ENCODE measurements at regions not wholly inside any gene's neighbourhood (a gene's known extent, or its start where the extent isn't known, plus 50 kb on each side); places are given as distances from the start of the nearest gene placed in this dataset.

DNA sequence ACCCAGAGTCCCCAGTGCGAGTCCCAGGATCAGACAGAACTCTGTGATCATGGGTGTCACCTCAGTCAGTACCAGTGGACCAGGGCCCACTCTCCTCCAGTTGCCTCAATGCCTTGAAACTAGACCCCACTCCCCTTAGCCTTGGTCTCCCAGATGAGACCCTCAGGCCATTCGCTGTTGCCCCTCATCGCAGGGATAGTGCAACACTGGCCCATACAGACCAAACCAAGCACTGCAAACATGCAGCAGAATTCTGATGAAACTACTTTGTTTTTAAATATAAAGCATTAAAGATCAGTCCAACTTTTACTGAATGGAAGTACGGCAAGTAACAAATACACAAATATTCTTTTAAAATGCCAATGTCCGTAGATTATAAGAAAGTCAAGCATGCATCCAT lies 101.2 kb upstream of the NT5E start:
- H3K27ac ChIP-seq (ENCODE audit: low read depth, low read length), result no peak overlapping the region
- H3K27ac Mint-ChIP-seq, result no peak overlapping the region
- H3K27me3 Mint-ChIP-seq (ENCODE audit: insufficient read depth), result no peaks in the 10 kb centered on the region
- H3K27me3 ChIP-seq (ENCODE audit: control insufficient read depth, insufficient read depth, low read length, poor library complexity, severe bottlenecking), result no peaks in the 10 kb centered on the region
- H3K36me3 Mint-ChIP-seq (ENCODE audit: low read depth), result no peaks in the 10 kb centered on the region
- H3K36me3 ChIP-seq (ENCODE audit: control insufficient read depth, insufficient read depth, low read length), result no peaks in the 10 kb centered on the region
- no peaks in the 10 kb centered on the region for H3K9me3 Mint-ChIP-seq
- DNase-seq, result no peak
- no peak overlapping the region for H3K4me3 ChIP-seq (ENCODE audit: low read length)
- TF ChIP-seq, protein P1, sequence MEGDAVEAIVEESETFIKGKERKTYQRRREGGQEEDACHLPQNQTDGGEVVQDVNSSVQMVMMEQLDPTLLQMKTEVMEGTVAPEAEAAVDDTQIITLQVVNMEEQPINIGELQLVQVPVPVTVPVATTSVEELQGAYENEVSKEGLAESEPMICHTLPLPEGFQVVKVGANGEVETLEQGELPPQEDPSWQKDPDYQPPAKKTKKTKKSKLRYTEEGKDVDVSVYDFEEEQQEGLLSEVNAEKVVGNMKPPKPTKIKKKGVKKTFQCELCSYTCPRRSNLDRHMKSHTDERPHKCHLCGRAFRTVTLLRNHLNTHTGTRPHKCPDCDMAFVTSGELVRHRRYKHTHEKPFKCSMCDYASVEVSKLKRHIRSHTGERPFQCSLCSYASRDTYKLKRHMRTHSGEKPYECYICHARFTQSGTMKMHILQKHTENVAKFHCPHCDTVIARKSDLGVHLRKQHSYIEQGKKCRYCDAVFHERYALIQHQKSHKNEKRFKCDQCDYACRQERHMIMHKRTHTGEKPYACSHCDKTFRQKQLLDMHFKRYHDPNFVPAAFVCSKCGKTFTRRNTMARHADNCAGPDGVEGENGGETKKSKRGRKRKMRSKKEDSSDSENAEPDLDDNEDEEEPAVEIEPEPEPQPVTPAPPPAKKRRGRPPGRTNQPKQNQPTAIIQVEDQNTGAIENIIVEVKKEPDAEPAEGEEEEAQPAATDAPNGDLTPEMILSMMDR (conservative IDR thresholded peaks at IDR 0.05), result no peak
- H3K4me1 ChIP-seq (ENCODE audit: control insufficient read depth, insufficient read depth, low read length), result no peaks in the 10 kb centered on the region
- no peaks in the 10 kb centered on the region for H3K9me3 ChIP-seq (ENCODE audit: control insufficient read depth, low read length)
- no peak overlapping the region for H3K9ac ChIP-seq (ENCODE audit: extremely low read depth, low read length, poor library complexity, severe bottlenecking)
- no peaks in the 10 kb centered on the region for H3K4me1 Mint-ChIP-seq
- WGBS, 2 experiments (ENCODE audit: insufficient coverage in 1 of 2, insufficient read length in 1 of 2), result 75% methylated on average over 5 of the region's 5 CpGs; no CpG with 5 or more reads in 1 of the 2 experiments
- H3K4me3 Mint-ChIP-seq, result no peak overlapping the region

DNA sequence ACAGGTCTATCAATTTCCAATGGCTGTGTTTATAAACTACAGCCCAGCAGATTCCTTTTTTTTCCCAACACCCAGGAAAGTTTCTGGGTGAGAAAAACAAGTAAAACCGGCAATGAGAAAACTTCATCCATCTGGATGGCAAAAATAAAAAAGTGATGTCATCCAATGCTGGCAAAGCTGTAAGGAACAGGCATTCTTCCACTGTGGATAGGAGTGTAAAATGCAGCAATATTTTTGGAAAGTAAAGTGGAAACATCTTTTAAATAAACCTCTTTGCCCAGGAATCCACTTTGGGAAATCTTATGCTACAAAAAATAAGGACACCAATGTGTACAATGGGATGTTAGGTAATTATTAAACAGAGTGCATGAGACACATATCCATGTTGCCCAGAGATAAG lies 102.1 kb upstream of the NT5E start:
- Histone ChIP-seq H3K36me3 (ENCODE audit: control insufficient read depth, insufficient read depth, low read length) (no peaks in the 10 kb centered on the region), H3K27ac (ENCODE audit: low read depth, low read length) (no peak overlapping the region), H3K27me3 (ENCODE audit: control insufficient read depth, insufficient read depth, low read length, poor library complexity, severe bottlenecking) (no peaks in the 10 kb centered on the region), H3K9ac (ENCODE audit: extremely low read depth, low read length, poor library complexity, severe bottlenecking) (no peak overlapping the region), H3K9me3 (ENCODE audit: control insufficient read depth, low read length) (no peaks in the 10 kb centered on the region), H3K4me1 (ENCODE audit: control insufficient read depth, insufficient read depth, low read length) (no peaks in the 10 kb centered on the region), H3K4me3 (ENCODE audit: low read length) (no peak overlapping the region)
- WGBS, 2 experiments (ENCODE audit: insufficient coverage in 1 of 2, insufficient read length in 1 of 2), result 83 to 100% methylated on average over 1 of the region's 1 CpG
- Mint-ChIP-seq H3K27me3 (ENCODE audit: insufficient read depth) (no peaks in the 10 kb centered on the region), H3K36me3 (ENCODE audit: low read depth) (no peaks in the 10 kb centered on the region), H3K4me1 (no peaks in the 10 kb centered on the region), H3K9me3 (no peaks in the 10 kb centered on the region), H3K27ac (no peak overlapping the region), H3K4me3 (no peak overlapping the region)
- DNase-seq, result no peak
- TF ChIP-seq, protein P1 (conservative IDR thresholded peaks at IDR 0.05), result no peak

DNA sequence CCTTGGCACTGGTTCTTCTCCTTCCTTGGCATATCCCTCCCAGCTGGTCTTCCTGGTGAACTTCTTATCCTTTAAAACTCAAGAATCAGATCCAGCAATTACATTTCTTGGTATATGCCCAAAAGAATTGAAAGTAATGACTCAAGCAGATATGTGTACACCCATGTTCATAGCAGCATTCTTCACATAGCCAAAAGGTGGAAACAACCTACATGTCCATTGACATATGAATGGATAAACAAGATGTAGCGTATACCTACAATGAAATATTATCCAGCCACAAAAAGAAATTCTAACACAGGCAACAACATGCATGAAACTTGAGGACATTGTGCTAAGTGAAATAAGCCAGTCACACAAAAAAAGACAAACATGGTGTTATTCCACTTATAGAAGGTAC lies 103.7 kb upstream of the NT5E start:
- Histone ChIP-seq H3K9me3 (ENCODE audit: control insufficient read depth, low read length) (no peaks in the 10 kb centered on the region), H3K36me3 (ENCODE audit: control insufficient read depth, insufficient read depth, low read length) (no peaks in the 10 kb centered on the region), H3K27ac (ENCODE audit: low read depth, low read length) (no peak overlapping the region), H3K4me3 (ENCODE audit: low read length) (no peak overlapping the region), H3K4me1 (ENCODE audit: control insufficient read depth, insufficient read depth, low read length) (no peaks in the 10 kb centered on the region), H3K9ac (ENCODE audit: extremely low read depth, low read length, poor library complexity, severe bottlenecking) (no peak overlapping the region), H3K27me3 (ENCODE audit: control insufficient read depth, insufficient read depth, low read length, poor library complexity, severe bottlenecking) (no peaks in the 10 kb centered on the region)
- Mint-ChIP-seq H3K27ac (no peak overlapping the region), H3K9me3 (no peaks in the 10 kb centered on the region), H3K4me3 (no peak overlapping the region), H3K27me3 (ENCODE audit: insufficient read depth) (peaks cover 3% of the 10 kb centered on the region), H3K36me3 (ENCODE audit: low read depth) (no peaks in the 10 kb centered on the region), H3K4me1 (no peaks in the 10 kb centered on the region)
- no peak for DNase-seq
- TF ChIP-seq, protein P1 (conservative IDR thresholded peaks at IDR 0.05), result no peak
- 100% methylated on average over 1 of the region's 1 CpG; no CpG with 5 or more reads in 1 of the 2 experiments for WGBS, 2 experiments (ENCODE audit: insufficient coverage in 1 of 2, insufficient read length in 1 of 2)
